Erythroblast (primary cell): ENCODE measurements at regions not wholly inside any gene's neighbourhood (a gene's known extent, or its start where the extent isn't known, plus 50 kb on each side); places are given as distances from the start of the nearest gene placed in this dataset.

ENCODE experiments used
- GATA1 ChIP-seq: IDR thresholded peaks from 2 replicates; pipeline ENCODE4 v1.6.1; 2011; ENCODE audit warnings: low read depth, mild to moderate bottlenecking, control low read depth, low read length, moderate library complexity
- POLR2A ChIP-seq: IDR thresholded peaks from 2 replicates; pipeline ENCODE4 v1.6.1; 2011; ENCODE audit warnings: mild to moderate bottlenecking, low read length

GRCh38 chr14:37843954-37844607 is 248.7 kb downstream of the TTC6 start:
- TF ChIP-seq POLR2A (no peak), GATA1 (no peak)
